ENCODE measurements at regions not wholly inside any gene's neighbourhood (a gene's known extent, or its start where the extent isn't known, plus 50 kb on each side); places are given as distances from the start of the nearest gene placed in this dataset.
"Not testable (repeated sequence)": the region's sequence is repeated elsewhere in the genome, so short reads cannot be mapped to it uniquely, and the experiment has no call there.

DNA sequence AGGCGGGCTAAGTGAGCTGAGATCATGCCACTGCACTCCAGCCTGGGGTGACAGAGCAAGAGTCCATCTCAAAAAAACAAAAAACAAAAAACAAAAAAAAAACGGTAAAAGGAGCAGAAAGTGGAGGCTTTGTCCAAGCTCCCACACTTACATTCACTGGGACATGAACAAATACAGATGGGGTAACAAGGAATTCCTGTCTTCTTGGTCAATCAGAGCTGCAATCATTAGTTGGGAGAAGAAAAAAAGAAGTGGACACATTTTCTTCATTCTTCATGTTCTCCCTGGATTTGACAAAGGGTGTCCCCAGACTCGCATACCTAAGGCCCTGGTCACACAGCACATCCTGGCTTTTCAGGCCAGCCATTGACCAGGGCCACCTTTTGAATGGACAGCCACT lies 124.6 kb downstream of the SOCS6 start:
- FAIRE-seq: no peak

DNA sequence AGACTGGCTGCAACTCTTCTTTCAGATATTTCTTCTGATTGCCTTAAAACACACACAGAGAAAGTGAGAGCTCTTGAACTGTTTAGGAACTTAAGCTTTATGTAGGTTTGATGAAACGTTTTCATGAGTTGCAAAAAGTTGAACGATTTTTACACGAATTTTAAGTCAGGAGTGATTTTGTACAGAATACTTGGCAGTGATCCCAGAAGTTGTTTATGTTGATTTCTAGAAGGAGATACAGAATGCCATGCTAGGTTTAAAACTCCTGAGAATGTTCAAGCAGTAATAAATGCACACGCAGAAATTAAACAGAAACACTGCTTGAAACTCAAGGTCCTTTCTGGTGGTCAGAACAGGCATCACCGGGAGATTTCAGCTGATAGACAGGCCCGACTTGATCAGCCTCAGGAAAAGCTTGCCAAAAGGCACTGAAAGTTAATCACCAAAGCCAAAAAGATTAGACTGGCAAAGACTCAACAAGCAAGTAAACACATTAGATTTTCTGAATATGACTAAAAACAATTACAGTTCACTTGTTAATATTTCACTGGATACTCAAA lies 123.1 kb downstream of the SOCS6 start:
- FAIRE-seq: peak; percentile 31

DNA sequence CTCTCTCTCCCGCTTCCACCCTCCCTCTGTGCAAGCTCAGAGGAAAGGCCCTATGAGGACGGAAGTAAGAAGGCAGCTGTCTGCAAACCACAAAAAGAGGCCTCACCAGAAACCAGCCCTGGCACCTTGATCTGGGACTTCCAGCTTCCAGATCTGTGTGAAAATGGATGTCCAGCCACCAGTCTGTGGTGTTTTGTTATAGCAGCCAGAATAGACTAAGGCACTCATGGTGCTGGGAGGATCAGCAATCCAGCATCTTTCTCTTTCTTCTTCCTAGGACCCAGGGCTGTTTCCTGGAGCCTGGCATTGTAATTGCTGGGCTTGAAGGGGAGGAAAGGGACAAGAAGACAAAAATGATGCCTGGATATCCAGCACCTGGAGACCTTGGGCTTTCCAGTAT lies 122.5 kb downstream of the SOCS6 start:
- FAIRE-seq: no peak

DNA sequence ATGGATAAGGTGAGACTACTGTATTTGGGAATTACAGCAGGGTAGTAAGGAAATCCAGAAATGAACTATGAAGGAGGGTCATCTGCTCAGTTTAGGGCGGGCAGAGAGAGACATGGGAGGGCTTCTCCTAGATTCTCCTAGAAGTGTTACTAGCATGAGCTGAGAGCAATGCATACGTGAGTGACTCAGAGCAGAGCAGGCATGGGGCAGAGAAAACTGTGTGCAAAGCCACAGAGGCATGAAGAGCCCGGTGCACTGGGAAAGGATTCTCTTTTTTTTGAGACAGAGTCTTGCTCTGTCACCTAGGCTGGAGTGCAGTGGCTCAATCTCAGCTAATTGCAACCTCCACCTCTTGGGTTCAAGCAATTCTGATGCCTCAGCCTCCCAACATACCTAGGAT lies 116.2 kb downstream of the SOCS6 start:
- FAIRE-seq: no peak

DNA sequence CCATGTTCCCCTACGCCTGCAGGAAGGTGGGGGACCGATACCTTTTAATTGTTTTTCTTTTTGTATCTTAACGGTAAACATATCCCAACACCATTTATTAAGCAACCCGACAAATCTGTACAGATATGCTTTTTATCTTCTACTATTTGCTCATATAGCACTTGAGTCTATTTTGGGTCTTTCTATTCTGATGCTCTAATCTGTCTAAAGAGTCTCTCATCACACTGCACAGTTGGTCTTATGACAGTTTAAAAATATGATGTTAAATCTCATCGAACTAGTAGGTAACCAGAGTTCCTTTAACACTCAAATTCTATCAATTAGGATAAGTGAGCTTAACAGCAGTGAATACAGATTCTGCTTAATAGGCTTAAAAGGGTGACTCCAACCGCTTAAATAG lies 111.6 kb downstream of the SOCS6 start:
- FAIRE-seq: no peak

DNA sequence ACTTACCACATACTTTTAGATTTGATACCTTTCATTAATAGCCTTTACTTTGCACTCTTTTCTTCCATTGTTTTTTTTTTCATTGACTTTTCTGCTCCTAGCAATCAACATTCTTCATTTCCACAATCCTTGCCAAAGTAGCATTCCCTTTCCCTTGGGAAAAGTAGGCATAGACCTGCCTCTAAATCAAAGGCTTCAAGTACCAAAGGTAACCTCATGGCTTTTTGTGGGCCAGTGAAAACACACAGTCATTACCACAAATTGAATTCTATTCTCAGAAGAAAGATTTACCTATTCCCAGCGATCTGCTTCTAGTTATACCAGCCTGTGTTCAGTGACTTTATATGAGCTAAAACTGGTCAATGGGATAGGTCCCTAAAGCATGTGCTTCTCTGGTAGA lies 109.2 kb downstream of the SOCS6 start:
- FAIRE-seq: no peak

DNA sequence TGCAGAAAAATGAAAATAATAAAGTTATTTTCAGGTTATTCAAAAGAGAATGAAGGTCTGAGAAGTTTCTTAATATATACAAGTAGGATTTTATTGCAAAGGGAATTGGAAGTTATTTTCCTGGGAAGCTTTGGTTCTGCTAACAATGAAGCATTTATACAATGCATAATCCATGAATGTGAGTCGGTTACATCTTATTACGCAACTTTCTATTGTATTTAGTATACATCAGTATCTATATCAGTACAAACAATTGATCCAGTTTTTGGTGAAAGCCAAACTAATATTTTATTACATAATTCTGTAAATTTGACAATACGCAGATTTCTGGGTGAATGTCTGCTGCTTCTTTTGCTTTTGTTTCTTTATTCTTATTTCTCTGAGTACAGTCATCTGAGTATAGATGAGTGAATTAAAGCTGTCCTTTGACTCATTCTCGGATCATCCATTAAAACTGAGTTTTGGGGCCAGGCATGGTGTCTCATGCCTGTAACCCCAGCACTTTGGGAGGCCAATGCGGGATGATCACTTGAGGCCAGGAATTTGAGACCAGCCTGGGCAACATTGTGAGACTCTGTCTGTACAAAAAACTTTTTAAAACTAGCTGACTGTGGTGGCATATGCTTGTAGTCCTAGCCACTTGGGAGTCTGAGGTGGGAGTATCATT lies 108.5 kb downstream of the SOCS6 start:
- no peak for FAIRE-seq

DNA sequence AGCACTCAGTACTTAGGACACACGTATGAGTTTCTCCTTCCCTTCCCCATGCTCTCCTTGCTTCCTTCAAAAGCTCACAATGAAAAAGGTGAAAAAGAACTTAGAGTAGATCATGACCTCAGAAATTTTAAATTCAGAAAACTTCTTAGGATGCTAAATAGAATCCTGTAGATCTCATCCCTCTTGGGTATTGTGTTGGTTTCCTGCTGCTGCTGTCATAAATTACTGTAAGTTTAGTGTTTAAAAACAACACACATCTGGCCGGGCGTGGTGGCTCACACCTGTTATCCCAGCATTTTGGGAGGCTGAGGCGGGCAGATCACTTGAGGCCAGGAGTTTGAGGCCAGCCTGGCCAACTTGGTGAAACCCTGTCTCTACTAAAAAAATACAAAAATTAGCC lies 106.9 kb downstream of the SOCS6 start:
- not testable (repeated sequence) for FAIRE-seq

DNA sequence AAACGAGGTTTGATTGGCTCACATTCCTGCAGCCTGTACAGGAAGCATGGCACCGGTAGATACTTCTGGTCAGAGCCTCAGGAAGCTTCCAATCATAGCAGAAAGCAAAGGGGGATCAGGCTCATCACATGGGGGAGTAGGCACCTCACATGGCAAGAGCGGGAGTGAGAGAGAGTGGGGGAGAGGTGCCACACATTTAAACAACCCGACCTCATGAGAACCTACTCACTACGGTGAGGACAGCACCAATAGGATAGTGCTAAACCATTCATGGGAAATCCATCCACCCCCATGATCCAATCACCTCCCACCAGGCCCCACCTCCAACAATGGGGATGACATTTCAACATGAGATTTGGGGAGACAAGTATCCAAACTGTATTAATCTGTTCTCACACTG lies 105.8 kb downstream of the SOCS6 start:
- FAIRE-seq: no peak

DNA sequence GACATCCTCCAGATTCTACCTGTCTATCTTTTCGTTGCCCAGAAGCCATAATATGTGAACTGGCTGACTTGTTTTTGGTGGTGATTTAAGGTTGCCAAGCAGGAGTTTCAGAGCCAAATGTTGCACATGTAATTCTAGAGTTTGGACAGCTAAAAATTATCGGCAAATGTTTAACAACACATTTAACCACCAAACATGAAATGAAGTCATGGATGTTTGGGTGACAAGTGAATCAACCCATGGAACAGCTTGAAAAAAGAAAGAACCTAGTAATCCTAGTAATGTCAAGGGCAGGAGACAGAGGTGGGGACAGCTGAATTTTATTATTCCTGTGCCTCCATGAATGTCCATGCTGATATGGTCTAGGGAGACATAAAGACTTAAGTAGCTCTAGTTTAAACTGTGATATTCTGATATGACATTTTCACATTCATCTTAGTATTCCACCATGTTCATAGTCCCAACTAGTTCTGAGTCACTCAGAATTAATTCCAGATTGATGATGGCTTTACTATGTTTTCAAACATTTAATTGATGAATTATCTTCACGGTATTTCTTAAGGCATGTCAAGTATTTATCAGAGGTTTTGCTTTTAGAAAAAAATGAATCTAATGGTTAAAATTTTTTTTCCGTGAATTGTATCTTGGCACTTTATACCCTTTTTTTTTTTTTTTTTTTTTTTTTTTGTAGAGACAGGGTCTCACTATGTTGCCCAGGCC lies 101.7 kb downstream of the SOCS6 start:
- no peak for FAIRE-seq

DNA sequence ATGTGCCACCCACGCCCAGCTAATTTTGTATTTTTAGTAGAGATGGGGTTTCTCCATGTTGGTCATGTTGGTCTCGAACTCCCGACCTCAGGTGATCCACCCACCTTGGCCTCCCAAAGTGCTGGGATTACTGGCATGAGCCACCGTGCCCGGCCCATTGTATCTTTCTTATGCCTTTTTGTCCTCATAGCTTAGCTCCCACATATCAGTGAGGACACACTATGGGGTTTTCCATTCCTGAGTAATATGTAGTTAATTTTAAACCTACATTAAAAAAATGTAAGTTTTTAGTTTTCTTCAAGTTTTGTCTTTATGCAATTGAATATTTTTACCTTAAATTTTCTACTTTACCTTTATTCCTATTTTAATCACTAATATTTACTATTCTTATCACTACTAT lies 100.2 kb downstream of the SOCS6 start:
- not testable (repeated sequence) for FAIRE-seq

DNA sequence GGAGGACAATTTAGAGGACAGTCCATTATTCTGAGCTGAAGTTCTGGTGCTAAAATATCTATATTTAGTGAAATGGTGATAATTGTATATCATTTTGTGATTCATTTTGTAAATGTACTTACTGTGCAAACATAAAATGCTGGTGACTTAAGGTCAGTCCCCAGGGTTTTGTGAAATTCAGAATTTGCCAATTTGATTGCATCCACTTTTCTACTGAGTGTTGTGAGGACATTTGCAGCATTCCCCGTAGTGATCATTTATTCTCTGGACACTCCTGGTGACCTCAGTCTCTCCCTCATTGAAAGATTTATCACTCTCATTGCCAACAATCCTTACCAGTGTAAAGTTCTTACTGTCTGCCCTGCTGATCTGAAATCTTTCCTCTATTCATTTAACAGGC lies 98.2 kb downstream of the SOCS6 start:
- no peak for FAIRE-seq

DNA sequence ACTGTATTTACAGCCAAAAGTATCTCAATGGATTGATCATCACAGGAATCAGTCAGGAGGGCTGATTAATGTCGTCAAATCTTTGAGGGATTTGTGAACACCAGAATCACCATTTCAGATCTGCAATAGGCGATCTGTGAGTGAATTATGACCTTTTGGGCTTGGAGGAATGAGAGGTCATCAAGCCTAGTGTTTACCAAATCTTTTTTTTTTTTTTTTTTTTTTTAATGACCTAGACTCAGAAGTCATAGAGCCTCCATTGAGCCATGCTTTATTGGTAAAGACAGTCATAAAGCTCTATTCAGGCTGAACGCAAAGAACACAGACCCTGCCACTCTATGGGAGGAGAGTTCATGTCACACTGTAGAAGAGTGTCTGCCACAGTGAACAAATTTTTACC lies 97.7 kb downstream of the SOCS6 start:
- no peak for FAIRE-seq

DNA sequence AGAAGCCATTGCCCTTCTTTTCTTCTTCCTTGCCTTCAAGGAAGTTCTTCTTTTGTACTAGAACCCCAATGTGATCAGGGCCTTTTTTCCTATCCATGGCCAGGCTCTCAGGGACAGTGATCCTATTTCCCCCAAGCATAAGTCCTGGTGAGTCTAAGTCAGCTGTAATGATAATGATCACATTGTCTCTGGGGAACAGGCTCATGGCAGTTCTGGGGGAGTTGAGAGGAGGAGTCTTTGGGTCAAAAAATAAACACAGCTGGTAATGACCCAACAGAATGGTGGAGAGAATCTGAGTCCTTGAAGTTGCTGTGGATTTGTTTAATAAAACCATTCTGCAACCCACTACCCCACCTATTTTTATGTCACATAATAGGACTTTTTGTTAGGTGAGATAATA lies 96.6 kb downstream of the SOCS6 start:
- FAIRE-seq: no peak

DNA sequence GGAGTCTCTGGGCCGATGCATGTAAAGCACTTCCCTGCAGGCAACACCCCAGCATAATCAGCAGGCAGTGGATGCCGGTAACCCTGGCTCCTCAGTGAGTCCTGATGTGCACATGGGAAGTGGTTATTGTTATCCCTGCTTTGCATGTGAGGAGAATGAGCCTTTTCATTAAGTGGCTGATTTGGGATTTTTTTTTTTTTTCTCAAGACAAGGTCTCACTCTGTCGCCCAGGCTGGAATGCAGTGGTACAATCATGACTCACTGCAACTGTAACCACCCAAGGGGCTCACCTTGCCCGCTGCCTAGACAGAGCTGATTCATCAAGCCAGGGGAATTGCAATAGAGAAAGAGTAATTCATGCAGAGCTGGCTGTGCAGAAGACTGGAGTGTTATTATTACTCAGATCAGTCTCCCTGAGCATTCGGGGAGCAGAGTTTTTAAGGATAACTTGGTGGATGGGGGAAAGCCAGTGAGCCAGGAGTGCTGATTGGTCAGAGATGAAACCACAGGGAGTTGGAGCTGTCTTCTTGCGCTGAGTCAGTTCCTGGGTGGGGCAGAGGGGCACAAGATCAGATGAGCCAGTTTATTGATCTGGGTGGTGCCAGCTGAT lies 95.4 kb downstream of the SOCS6 start:
- no peak for FAIRE-seq

DNA sequence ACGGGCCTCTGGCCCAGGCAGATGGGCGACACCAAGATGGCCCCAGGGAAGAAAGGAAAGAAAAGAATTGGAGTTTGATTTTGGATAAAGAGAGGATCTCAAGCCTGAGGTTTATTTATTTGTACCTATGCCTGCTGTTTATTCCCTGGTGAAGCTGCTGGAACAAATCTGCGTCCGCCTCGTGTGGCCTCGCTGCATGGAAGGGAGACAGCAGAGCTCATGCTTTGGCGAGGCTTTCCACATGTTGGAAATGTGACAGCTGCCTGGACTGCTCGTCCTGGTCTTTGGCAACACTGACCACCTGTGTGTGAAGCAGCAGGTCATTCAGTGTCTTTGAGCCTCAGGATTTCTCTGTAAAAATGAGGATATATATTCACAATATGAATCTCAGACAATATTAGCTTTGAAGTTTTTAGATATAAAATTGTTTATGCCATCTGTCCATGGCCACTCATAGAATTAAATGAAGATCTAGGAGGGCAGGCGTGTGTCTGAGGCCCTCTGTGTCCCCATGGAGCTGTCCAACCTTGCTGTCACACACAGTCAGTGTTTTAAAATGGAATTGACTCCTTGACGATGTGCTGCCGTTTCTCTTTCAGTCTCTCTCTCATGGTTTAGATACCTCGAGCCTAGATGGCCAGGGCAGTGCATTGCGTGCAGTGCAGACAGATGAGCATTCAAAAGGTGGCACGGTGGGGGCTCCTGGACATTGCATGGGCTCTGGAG lies 94.3 kb downstream of the SOCS6 start:
- no peak for FAIRE-seq

DNA sequence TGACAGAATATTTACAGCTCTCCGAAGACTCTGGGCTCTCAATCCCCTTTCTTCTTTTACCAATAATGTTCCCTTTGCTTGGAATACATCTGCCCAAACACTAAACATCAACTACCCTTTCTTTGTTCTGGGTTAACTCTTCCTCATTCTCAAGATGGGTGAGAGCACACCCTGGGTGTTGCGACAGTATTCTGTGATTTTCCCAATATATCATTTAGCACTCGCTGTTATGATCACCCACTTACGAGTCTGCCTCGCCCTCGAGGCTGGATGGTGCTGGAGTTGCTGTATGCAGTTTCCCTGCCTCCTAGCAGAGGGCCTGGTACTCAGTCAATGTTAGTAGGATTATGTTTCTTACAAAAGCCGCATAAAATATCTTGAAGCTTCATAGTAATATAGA lies 93.2 kb downstream of the SOCS6 start:
- FAIRE-seq: no peak

DNA sequence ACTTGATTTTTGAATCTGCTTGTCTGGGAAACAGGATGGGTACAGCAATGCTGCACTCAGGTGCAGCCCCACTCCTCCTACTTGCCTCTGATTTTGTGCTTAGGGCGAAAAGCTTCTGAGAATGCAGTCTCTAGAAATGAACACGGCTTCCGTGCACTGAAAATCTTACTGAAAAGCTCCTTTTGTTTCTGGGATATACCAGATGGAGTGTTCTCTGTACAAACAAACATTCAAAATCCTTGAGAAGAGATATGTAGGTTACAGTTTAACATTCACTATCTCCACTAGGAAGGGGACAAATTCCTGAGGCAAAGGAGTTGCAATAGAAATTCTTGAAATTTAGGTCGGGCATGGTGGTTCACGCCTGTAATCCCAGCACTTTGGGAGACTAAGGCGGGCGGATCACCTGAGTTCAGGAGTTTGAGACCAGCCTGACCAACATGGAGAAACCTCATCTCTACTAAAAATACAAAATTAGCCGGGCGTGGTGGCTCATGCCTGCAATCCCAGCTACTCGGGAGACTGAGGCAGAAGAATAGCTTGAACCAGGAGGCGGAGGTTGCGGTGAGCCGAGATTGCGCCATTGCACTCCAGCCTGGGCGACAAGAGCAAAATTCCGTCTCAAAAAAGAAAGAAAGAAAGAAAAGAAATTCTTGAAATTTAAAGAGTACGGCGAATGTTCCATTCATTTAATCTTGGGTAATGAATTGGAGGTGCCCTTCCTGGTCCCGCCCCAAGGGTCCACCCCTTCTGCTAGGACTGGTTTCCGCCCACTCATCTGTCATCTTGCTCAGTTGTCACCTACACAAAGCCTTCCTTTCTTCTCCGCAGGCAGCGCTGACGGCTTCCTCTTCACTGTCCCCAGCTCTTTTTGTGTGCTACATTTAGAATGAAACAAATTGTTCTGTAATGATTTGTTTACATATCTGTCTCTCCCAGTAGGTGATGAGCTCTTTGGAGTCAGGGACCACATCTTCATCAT lies 92.4 kb downstream of the SOCS6 start:
- FAIRE-seq: no peak

All from endometrium (tissue), 2 donors.